GM18498 (cell line): ENCODE measurements at regions not wholly inside any gene's neighbourhood (a gene's known extent, or its start where the extent isn't known, plus 50 kb on each side); places are given as distances from the start of the nearest gene placed in this dataset.
"Not testable (repeated sequence)": the region's sequence is repeated elsewhere in the genome, so short reads cannot be mapped to it uniquely, and the experiment has no call there.

ENCODE experiments used
- ATAC-seq: cut with Tn5 transposase; IDR thresholded peaks from one replicate; pipeline ENCODE4 v1.9.1; 2021; ENCODE audit warnings: mild to moderate bottlenecking, moderate library complexity; ENCODE audit not compliant: unreplicated experiment

GRCh38 chr15:62657501-62657900 is 385.0 kb upstream of the TPM1 start:
- not testable (repeated sequence) for ATAC-seq

- ATAC-seq: no peak
These were observed 384.0 kb upstream of the TPM1 start for GRCh38 chr15:62658498-62658897.

- no peak for ATAC-seq
These were observed 379.0 kb upstream of the TPM1 start for GRCh38 chr15:62663547-62663946.

GRCh38 chr15:62665449-62665848 is 377.1 kb upstream of the TPM1 start:
- ATAC-seq: no peak

GRCh38 chr15:62666046-62666445 is 376.5 kb upstream of the TPM1 start:
- no peak for ATAC-seq

GRCh38 chr15:62672268-62672667 is 370.3 kb upstream of the TPM1 start:
- no peak for ATAC-seq

- no peak for ATAC-seq
These were observed 365.7 kb upstream of the TPM1 start for GRCh38 chr15:62676891-62677290.

GRCh38 chr15:62681939-62682896 is 360.3 kb upstream of the TPM1 start:
- no peak for ATAC-seq

GRCh38 chr15:62683192-62683591 is 359.4 kb upstream of the TPM1 start:
- ATAC-seq: not testable (repeated sequence)

- ATAC-seq: no peak
These were observed 358.3 kb upstream of the TPM1 start for GRCh38 chr15:62684123-62684808.

- no peak for ATAC-seq
These were observed 351.5 kb upstream of the TPM1 start for GRCh38 chr15:62691008-62691407.

GRCh38 chr15:62697636-62698035 is 344.9 kb upstream of the TPM1 start:
- ATAC-seq: no peak

- ATAC-seq: no peak
These were observed 343.9 kb upstream of the TPM1 start for GRCh38 chr15:62698646-62699045.

GRCh38 chr15:62706317-62706716 is 336.2 kb upstream of the TPM1 start:
- ATAC-seq: no peak

GRCh38 chr15:62708470-62708869 is 334.1 kb upstream of the TPM1 start:
- ATAC-seq: no peak

GRCh38 chr15:62709261-62709660 is 333.3 kb upstream of the TPM1 start:
- ATAC-seq: no peak

- ATAC-seq: no peak
These were observed 330.7 kb upstream of the TPM1 start for GRCh38 chr15:62711691-62712454.

- ATAC-seq: no peak
These were observed 330.1 kb upstream of the TPM1 start for GRCh38 chr15:62712455-62712839.

- ATAC-seq: no peak
These were observed 326.6 kb upstream of the TPM1 start for GRCh38 chr15:62715946-62716345.

- no peak for ATAC-seq
These were observed 325.1 kb upstream of the TPM1 start for GRCh38 chr15:62717496-62717895.

- ATAC-seq: no peak
These were observed 323.2 kb upstream of the TPM1 start for GRCh38 chr15:62719316-62719715.
